Activated B cell treated with CpG ODN at 0.5 μM for 24 hours (primary cell): ENCODE measurements at regions not wholly inside any gene's neighbourhood (a gene's known extent, or its start where the extent isn't known, plus 50 kb on each side); places are given as distances from the start of the nearest gene placed in this dataset.

Experiments
- ATAC-seq: fragments of 200-7000 bp; cut with Tn5 transposase; one replicate; pipeline ENCODE4 v1.10.0; 2021; ENCODE audit warnings: low read depth, mild to moderate bottlenecking, moderate library complexity
- CTCF ChIA-PET: fragments of 350-600 bp; sonication (Branson Sonifier 250); formaldehyde crosslinking; loops from one replicate; lab custom pipeline; 2021; ENCODE audit warnings: antibody characterized with exemption; lab: Charles Lee
- POLR2A ChIA-PET: fragments of 350-600 bp; sonication (Branson Sonifier 250); formaldehyde crosslinking; loops from one replicate; lab custom pipeline; 2021; ENCODE audit warnings: antibody characterized with exemption; lab: Charles Lee
- DNase-seq: peaks from one replicate; pipeline ENCODE4 v3.0.0; 2022
- H3K27ac Mint-ChIP-seq: one replicate; pipeline ENCODE4 v1.8.0; 2020; ENCODE audit warnings: mixed read lengths
- H3K27me3 Mint-ChIP-seq: one replicate; pipeline ENCODE4 v1.8.0; 2021; ENCODE audit warnings: mixed read lengths
- H3K36me3 Mint-ChIP-seq: one replicate; pipeline ENCODE4 v1.8.0; 2021; ENCODE audit warnings: low read depth, mixed read lengths
- H3K4me1 Mint-ChIP-seq: one replicate; pipeline ENCODE4 v1.8.0; 2021; ENCODE audit warnings: mixed read lengths
- H3K4me3 Mint-ChIP-seq: one replicate; pipeline ENCODE4 v1.8.0; 2020; ENCODE audit warnings: mild to moderate bottlenecking, mixed read lengths
- H3K9me3 Mint-ChIP-seq: one replicate; pipeline ENCODE4 v1.8.0; 2020; ENCODE audit warnings: mixed read lengths
- intact Hi-C: fragments of 100-400 bp; cut with micrococcal nuclease; formaldehyde crosslinking; loops from one replicate; pipeline ENCODE4 v1.15.1; 2024
- TF ChIP-seq, protein P1 (sequence below): fragments of 200-600 bp; IDR thresholded peaks from one replicate; pipeline ENCODE4 v1.8.0; 2022; ENCODE audit warnings: antibody characterized with exemption, mild to moderate bottlenecking

DNA sequence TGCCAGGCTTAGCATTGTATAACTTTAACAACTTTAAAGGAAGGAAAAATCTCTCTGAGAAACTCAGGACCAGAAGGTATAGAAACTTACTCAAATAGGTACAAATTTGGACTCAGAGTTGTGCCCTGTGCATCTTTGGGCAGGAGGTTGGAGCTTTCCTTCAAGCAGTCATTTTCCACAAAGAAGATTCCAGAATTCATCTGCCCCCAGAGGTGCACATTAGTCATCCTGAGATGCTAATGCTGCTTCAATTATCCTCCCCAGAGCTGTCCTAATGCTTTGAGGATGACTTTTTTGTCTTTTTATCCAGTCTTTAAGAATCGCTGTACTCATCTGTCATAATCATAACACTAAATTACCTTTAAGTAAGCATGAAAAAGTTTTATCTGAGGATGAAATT is 243.0 kb upstream of the WWC1 start:
- H3K4me1 Mint-ChIP-seq: no peaks in the 10 kb centered on the region
- ChIA-PET CTCF (no interaction called here), POLR2A (no interaction called here)
- DNase-seq (no peak), ATAC-seq (no peak)
- intact Hi-C loops: loop anchor here (10.0 kb wide), 1 partner anchor 324 kb away; no protein-coding TSS in a partner anchor
- no peak overlapping the region for H3K27ac Mint-ChIP-seq
- no peaks in the 10 kb centered on the region for H3K9me3 Mint-ChIP-seq
- no peaks in the 10 kb centered on the region for H3K27me3 Mint-ChIP-seq
- TF ChIP-seq, protein P1, sequence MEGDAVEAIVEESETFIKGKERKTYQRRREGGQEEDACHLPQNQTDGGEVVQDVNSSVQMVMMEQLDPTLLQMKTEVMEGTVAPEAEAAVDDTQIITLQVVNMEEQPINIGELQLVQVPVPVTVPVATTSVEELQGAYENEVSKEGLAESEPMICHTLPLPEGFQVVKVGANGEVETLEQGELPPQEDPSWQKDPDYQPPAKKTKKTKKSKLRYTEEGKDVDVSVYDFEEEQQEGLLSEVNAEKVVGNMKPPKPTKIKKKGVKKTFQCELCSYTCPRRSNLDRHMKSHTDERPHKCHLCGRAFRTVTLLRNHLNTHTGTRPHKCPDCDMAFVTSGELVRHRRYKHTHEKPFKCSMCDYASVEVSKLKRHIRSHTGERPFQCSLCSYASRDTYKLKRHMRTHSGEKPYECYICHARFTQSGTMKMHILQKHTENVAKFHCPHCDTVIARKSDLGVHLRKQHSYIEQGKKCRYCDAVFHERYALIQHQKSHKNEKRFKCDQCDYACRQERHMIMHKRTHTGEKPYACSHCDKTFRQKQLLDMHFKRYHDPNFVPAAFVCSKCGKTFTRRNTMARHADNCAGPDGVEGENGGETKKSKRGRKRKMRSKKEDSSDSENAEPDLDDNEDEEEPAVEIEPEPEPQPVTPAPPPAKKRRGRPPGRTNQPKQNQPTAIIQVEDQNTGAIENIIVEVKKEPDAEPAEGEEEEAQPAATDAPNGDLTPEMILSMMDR: no peak
- H3K36me3 Mint-ChIP-seq: no peaks in the 10 kb centered on the region
- no peak overlapping the region for H3K4me3 Mint-ChIP-seq

DNA sequence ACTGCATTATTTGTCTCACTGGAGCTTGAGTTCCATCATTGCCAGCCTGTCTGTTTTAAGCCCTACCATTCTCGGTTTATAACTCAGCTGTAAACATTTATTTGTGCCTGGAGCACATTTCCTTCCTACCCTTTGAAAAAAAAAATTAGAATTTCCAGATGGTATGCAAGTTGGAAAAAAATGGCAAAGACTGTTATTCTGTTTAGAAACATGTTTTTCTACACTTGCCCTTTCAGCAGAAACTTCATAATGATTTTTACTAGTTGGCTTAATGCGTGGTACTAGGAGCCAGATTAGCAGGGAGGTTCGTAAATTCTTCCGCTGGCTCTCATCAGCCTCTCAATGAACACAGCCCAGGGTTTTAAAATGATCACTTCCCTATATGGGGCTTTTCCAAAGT is 238.8 kb upstream of the WWC1 start:
- no peak overlapping the region for H3K27ac Mint-ChIP-seq

DNA sequence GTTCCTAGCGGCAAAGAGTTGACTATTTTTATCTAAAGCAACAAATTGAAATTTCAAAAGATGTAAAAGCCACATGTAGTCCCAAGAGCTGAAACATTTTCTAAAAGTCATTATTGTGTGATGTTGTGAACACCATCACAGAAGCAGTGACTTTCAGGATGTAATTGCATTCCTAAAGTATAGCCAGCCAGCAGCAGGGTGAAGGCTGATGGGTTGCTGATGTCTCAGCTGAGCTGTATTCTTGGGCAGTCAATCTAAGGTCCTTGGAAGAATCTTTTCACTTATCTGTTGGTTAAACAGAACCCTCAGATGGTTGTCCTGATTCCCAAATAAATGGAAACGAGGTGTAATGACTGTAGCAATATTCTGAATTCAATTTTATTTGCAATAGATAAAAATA is 237.4 kb upstream of the WWC1 start:
- DNase-seq (no peak), ATAC-seq (no peak)
- TF ChIP-seq, protein P1: no peak
- no peak overlapping the region for H3K4me3 Mint-ChIP-seq
- H3K9me3 Mint-ChIP-seq: peaks cover 7% of the 10 kb centered on the region
- ChIA-PET CTCF (no interaction called here), POLR2A (no interaction called here)
- intact Hi-C loops: no loop called here
- no peak overlapping the region for H3K27ac Mint-ChIP-seq
- H3K4me1 Mint-ChIP-seq: no peaks in the 10 kb centered on the region
- H3K36me3 Mint-ChIP-seq: no peaks in the 10 kb centered on the region
- no peaks in the 10 kb centered on the region for H3K27me3 Mint-ChIP-seq

More for the DNA sequence above, 238.8 kb upstream of the WWC1 start:
- Mint-ChIP-seq H3K9me3 (no peaks in the 10 kb centered on the region), H3K36me3 (no peaks in the 10 kb centered on the region), H3K27me3 (no peaks in the 10 kb centered on the region), H3K4me1 (no peaks in the 10 kb centered on the region), H3K4me3 (no peak overlapping the region)
- TF ChIP-seq, protein P1: no peak
- ChIA-PET POLR2A (no interaction called here), CTCF (no interaction called here)
- DNase-seq: no peak
- intact Hi-C loops: no loop called here
- ATAC-seq: no peak

DNA sequence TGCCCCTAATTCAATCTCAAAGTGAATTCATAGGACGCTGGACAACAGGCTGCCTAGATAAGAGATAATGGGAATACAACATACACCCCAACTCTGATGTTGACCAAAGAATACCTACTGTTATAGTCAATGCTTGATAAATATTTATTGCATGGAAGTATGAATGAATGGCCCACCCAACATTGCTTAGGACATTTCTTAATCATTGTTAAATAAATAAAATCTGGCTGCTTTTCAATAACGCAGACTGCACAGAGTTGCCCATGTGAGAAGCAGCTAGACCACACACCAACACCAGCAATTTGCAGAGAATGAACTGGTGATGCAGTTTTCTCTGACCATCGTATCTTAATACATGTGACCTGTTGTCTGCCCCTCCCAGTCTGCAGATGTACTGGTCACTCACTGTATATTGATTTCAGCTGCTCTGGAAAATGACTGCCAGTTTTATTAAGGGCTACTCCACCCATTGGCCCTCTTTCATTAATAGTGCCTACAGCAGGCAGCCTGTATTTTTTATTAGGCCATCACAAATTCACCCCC is 236.2 kb upstream of the WWC1 start:
- intact Hi-C loops: no loop called here
- H3K27ac Mint-ChIP-seq: no peak overlapping the region
- DNase-seq (no peak), ATAC-seq (no peak)
- H3K4me3 Mint-ChIP-seq: no peak overlapping the region
- CTCF ChIA-PET: no interaction called here
- TF ChIP-seq, protein P1: no peak
- H3K4me1 Mint-ChIP-seq: no peaks in the 10 kb centered on the region
- no peaks in the 10 kb centered on the region for H3K27me3 Mint-ChIP-seq
- POLR2A ChIA-PET: no interaction called here
- no peaks in the 10 kb centered on the region for H3K36me3 Mint-ChIP-seq
- peaks cover 7% of the 10 kb centered on the region for H3K9me3 Mint-ChIP-seq

DNA sequence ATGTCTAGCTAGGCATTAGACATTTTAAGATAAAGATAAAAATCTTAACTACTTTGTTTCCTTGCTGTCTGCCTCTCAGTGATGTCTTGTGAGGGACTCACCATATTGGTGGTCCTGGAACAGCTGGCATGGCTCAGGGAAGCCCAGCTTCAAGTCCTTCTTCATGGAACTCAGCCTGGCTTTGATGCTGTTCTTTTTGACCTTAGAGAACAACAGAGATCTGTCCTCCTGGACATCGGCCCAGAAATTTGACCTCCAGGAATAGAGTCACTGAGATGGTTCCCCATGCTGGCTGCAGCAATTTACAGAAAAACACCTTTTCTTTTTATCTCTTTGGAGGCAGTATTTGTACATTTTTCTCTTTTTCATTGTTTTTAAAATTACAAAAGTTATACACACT is 235.5 kb upstream of the WWC1 start:
- no peaks in the 10 kb centered on the region for H3K36me3 Mint-ChIP-seq
- no peaks in the 10 kb centered on the region for H3K4me1 Mint-ChIP-seq

More for the DNA sequence above, 235.5 kb upstream of the WWC1 start:
- ChIA-PET POLR2A (no interaction called here), CTCF (no interaction called here)
- H3K4me3 Mint-ChIP-seq: no peak overlapping the region
- DNase-seq (no peak), ATAC-seq (no peak)
- H3K27me3 Mint-ChIP-seq: no peaks in the 10 kb centered on the region
- H3K27ac Mint-ChIP-seq: no peak overlapping the region
- TF ChIP-seq, protein P1: no peak
- H3K9me3 Mint-ChIP-seq: peaks cover 7% of the 10 kb centered on the region
- intact Hi-C loops: no loop called here
